Transverse colon (tissue), 4 donors: ENCODE measurements at regions not wholly inside any gene's neighbourhood (a gene's known extent, or its start where the extent isn't known, plus 50 kb on each side); places are given as distances from the start of the nearest gene placed in this dataset.
"Not testable (repeated sequence)": the region's sequence is repeated elsewhere in the genome, so short reads cannot be mapped to it uniquely, and the experiment has no call there.

ENCODE experiments used
- DNase-seq: peaks from one replicate; pipeline ENCODE4 v3.0.0-alpha.2; 2019
- H3K27ac ChIP-seq, 4 donors: fragments of 200-600 bp; sonication (generic); 2 replicates each; pipeline ENCODE4 v1.5.1; 2016 to 2018; ENCODE audit warnings: inconsistent platforms in 4 of 4
- H3K27me3 ChIP-seq: fragments of 200-600 bp; sonication (generic); 2 replicates; pipeline ENCODE4 v1.5.1; 2017; ENCODE audit warnings: inconsistent platforms
- H3K36me3 ChIP-seq, 4 donors: fragments of 200-600 bp; sonication (generic); 2 replicates each; pipeline ENCODE4 v1.5.1; 2017 to 2019; ENCODE audit warnings: inconsistent platforms in 4 of 4
- H3K4me1 ChIP-seq, 4 donors: fragments of 200-600 bp; sonication (generic); 2 replicates each; pipeline ENCODE4 v1.5.1; 2017 to 2020; ENCODE audit warnings: inconsistent platforms in 4 of 4
- H3K4me3 ChIP-seq, 4 donors: fragments of 200-600 bp; sonication (generic); 1 replicate in 1 of 4; 2 replicates in 3 of 4; pipeline versions ENCODE4 v1.5.1 to v1.6.1; 2017 to 2019; ENCODE audit warnings: inconsistent platforms in 4 of 4
- H3K9me3 ChIP-seq, 2 donors: fragments of 200-600 bp; sonication (generic); 2 replicates each; pipeline ENCODE4 v1.5.1; 2017 to 2019; ENCODE audit warnings: inconsistent platforms in 2 of 2
- CTCF ChIP-seq, 5 experiments: fragments of 200-600 bp in 3 of 5; fragments of 450-650 bp in 2 of 5; sonication (generic) in 3 of 5; IDR thresholded peaks; 1 replicate in 2 of 5; 2 replicates in 3 of 5; pipeline ENCODE4 v1.5.1; 2016 to 2017; ENCODE audit warnings: antibody characterized with exemption in 5 of 5, inconsistent platforms in 3 of 5, mild to moderate bottlenecking in 2 of 5, moderate library complexity in 1 of 5
- EP300 ChIP-seq: sonication (generic); formaldehyde crosslinking; IDR thresholded peaks from one replicate; pipeline ENCODE4 v1.6.1; 2017; ENCODE audit warnings: antibody characterized with exemption, low read depth
- POLR2A ChIP-seq: fragments of 450-650 bp; IDR thresholded peaks from one replicate; pipeline ENCODE4 v1.6.1; 2016; ENCODE audit warnings: antibody characterized with exemption, mild to moderate bottlenecking, moderate library complexity
- POLR2AphosphoS5 ChIP-seq, 3 donors: sonication (generic); formaldehyde crosslinking; IDR thresholded peaks; one replicate each; pipeline ENCODE4 v1.6.1; 2016; ENCODE audit warnings: antibody characterized with exemption in 3 of 3
- WGBS, 2 donors: methylation state at CpG; one replicate each; pipeline ENCODE4 v1.1.5; 2018; ENCODE audit warnings: low coverage in 1 of 2; 5-methylcytosine and 5-hydroxymethylcytosine counted together
- in situ Hi-C, 4 donors: fragments of 200-750 bp; cut with MboI; loops; one replicate each; pipeline versions ENCODE4 v1.15.0 to v1.15.1; 2017; ENCODE audit warnings: low sequenced_read_pairs in 3 of 4, low pct_ligation_motif_present in 1 of 4, low pct_unique_long_range_greater_than_20kb in 1 of 4
- intact Hi-C: fragments of 100-400 bp; cut with DNase I; formaldehyde crosslinking; loops from one replicate; pipeline ENCODE4 v1.15.1; 2023; ENCODE audit warnings: low total_unique reads

DNA sequence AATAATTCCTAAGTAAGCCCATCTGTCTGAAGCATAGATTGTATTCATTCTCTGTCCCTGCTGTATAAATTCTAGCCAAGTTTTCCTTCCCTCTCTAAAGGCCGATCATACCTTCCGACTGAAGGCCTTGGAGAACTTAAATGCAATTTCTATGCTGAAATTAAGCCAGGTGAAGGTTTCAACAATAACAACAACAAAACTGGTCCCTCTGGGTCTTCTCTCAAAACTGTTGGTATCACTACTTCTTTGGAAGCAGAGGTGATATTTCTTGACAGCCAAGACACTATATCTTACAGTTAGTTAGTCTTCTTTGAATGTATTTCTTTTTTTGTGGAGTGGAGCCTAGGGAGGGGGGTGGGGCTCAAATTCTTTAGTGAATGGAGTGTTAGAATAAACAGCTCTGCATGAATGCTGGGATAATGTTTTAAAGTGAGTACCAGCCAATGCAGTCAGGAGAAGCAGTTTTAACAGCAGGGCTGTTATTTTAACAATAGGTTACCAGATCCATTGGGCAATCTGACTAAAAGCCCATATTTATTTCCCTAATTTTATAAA lies 508.9 kb downstream of the EBF1 start:
- WGBS, 2 donors = 89% methylated on average over 2 of the region's 2 CpGs; no CpG with 5 or more reads in 1 of the 2 donors

GRCh38 chr5:158589939-158590338 lies 509.8 kb downstream of the EBF1 start:
- intact Hi-C loops = no loop called here
- peaks cover 2 to 5% (median 3%) of the 10 kb centered on the region in 4 donors for H3K4me1 ChIP-seq
- H3K4me3 ChIP-seq = no peak overlapping the region
- no peak overlapping the region for H3K27ac ChIP-seq
- H3K27me3 ChIP-seq = no peaks in the 10 kb centered on the region
- WGBS, 2 donors = 5 to 38% methylated on average over 3 of the region's 3 CpGs
- DNase-seq = no peak
- in situ Hi-C loops = no loop called here
- H3K9me3 ChIP-seq = peaks cover 0 to 5% of the 10 kb centered on the region in 2 donors
- H3K36me3 ChIP-seq = no peaks in the 10 kb centered on the region
- TF ChIP-seq CTCF (IDR thresholded peaks at IDR 0.05) = no peak
- no peak for TF ChIP-seq POLR2AphosphoS5 (IDR thresholded peaks at IDR 0.05)

More for the DNA sequence above, 508.9 kb downstream of the EBF1 start:
- Histone ChIP-seq H3K4me1 (peaks cover 2 to 5% (median 3%) of the 10 kb centered on the region in 4 donors), H3K4me3 (no peak overlapping the region), H3K27me3 (no peaks in the 10 kb centered on the region), H3K36me3 (no peaks in the 10 kb centered on the region), H3K27ac (no peak overlapping the region), H3K9me3 (no peaks in the 10 kb centered on the region)
- intact Hi-C loops = no loop called here
- in situ Hi-C loops = no loop called here
- no peak for TF ChIP-seq POLR2A
- TF ChIP-seq CTCF (IDR thresholded peaks at IDR 0.05) = no peak
- no peak for TF ChIP-seq EP300
- TF ChIP-seq POLR2AphosphoS5 (IDR thresholded peaks at IDR 0.05) = no peak
- no peak for DNase-seq

DNA sequence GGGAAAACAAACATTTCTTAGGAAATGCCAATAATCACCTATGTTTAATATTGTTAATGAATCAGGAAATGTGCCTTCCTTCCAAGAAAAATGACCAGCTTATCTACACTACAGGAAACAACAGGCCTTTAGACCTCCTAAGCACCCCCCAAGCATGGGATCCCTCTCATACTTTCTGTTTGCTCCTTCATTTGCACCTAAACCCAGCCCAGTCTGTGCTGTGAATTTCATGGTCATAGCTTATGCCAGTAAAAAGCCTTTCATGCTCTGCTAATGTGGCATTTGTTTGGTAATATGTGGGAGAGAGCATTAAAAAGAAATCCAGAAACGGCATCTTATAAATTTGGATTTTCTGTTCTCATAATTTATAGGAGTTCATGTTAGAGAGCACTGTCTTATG lies 511.1 kb downstream of the EBF1 start:
- Histone ChIP-seq H3K27ac (no peak overlapping the region), H3K27me3 (no peaks in the 10 kb centered on the region), H3K4me3 (no peak overlapping the region), H3K36me3 (no peaks in the 10 kb centered on the region), H3K4me1 (peaks cover 2 to 5% (median 3%) of the 10 kb centered on the region in 4 donors), H3K9me3 (peaks cover 0 to 6% of the 10 kb centered on the region in 2 donors)
- 78 to 79% methylated on average over 1 of the region's 1 CpG for WGBS, 2 donors
- intact Hi-C loops = no loop called here
- no peak for DNase-seq
- in situ Hi-C loops = no loop called here
- TF ChIP-seq CTCF (IDR thresholded peaks at IDR 0.05) = no peak
- TF ChIP-seq EP300 = no peak
- no peak for TF ChIP-seq POLR2A
- no peak for TF ChIP-seq POLR2AphosphoS5 (IDR thresholded peaks at IDR 0.05)

DNA sequence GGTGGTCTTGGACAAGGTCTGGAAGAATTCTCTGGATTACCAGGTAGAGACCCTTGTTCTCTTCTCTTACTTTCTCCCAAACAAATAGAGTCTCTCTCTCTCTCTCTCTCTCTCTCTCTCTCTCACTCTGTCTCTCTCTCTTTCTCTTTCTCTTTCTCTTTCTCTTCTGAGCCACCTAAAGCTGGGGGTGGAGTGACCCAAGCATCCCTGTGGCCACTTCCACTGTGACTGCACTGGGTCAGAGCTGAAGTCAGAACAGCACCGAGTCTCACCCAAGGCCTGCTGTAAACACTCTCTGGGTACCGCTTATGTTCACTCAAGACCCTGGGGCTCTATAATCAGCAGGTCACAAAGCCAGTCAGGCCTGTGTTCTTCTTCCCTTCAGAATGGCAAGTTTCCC lies 513.7 kb downstream of the EBF1 start:
- H3K9me3 ChIP-seq = peaks cover under 1 to 7% of the 10 kb centered on the region in 2 donors
- TF ChIP-seq CTCF (IDR thresholded peaks at IDR 0.05) = no peak
- no peak for TF ChIP-seq POLR2AphosphoS5 (IDR thresholded peaks at IDR 0.05)
- H3K27me3 ChIP-seq = no peaks in the 10 kb centered on the region
- in situ Hi-C loops (no loop called here), intact Hi-C loops (no loop called here)
- no peak overlapping the region for H3K4me3 ChIP-seq
- no peak overlapping the region for H3K27ac ChIP-seq
- 93% methylated on average over 2 of the region's 2 CpGs; no CpG with 5 or more reads in 1 of the 2 donors for WGBS, 2 donors
- peaks cover 0 to 3% (median under 1%) of the 10 kb centered on the region in 4 donors for H3K4me1 ChIP-seq
- no peak for DNase-seq
- no peaks in the 10 kb centered on the region for H3K36me3 ChIP-seq

- H3K4me3 ChIP-seq, H3K27me3 ChIP-seq, DNase-seq, intact Hi-C loops, H3K4me1 ChIP-seq, in situ Hi-C loops, H3K27ac ChIP-seq, H3K36me3 ChIP-seq: not testable (repeated sequence)
- WGBS, 2 donors = 80% methylated on average over 7 of the region's 27 CpGs; no CpG with 5 or more reads in 1 of the 2 donors
- H3K9me3 ChIP-seq = peaks cover 4 to 10% of the 10 kb centered on the region in 2 donors
Measured at GRCh38 chr5:158582669-158583068, 517.0 kb downstream of the EBF1 start.
